GM12878 (cell line): ENCODE measurements at regions not wholly inside any gene's neighbourhood (a gene's known extent, or its start where the extent isn't known, plus 50 kb on each side); places are given as distances from the start of the nearest gene placed in this dataset.

ENCODE experiments used
- ATAC-seq: fragments of 200-7000 bp; cut with Tn5 transposase; 3 replicates; pipeline ENCODE4 v1.9.1; 2020; ENCODE audit warnings: mild to moderate bottlenecking, moderate library complexity
- BruUV-seq: library from RNA; stranded (reverse); fragments of 400-500 nt; replicated peaks from 2 replicates; lab custom pipeline; 2021; lab: Mats Ljungman, UMichigan
- CTCF ChIA-PET: fragments of 300-600 bp; sonication (Branson Sonifier 250); formaldehyde crosslinking; extraction: SDS; loops from one replicate; lab custom pipeline; 2021; ENCODE audit warnings: inconsistent platforms; lab: Yijun Ruan, JAX
- POLR2A ChIA-PET: fragments of 350-600 bp; formaldehyde crosslinking; extraction: SDS; loops from one replicate; lab custom pipeline; 2021; ENCODE audit warnings: inconsistent platforms; lab: Charles Lee
- RAD21 ChIA-PET: fragments of 300-600 bp; sonication (Branson Sonifier 250); formaldehyde crosslinking; loops from one replicate; lab custom pipeline; 2023; ENCODE audit warnings: antibody characterized with exemption; ENCODE audit not compliant: unreplicated experiment; lab: Charles Lee
- SMC1A ChIA-PET: fragments of 300-600 bp; sonication (Branson Sonifier 250); formaldehyde crosslinking; loops from one replicate; lab custom pipeline; 2023; ENCODE audit not compliant: unreplicated experiment, uncharacterized antibody; lab: Charles Lee
- DNase-seq: peaks from one replicate; pipeline ENCODE4 v3.0.0-alpha.2; 2011; ENCODE audit warnings: low read depth, low spot score
- FAIRE-seq: peaks from 3 replicates; lab custom pipeline; 2011; peaks lifted over from hg19 to GRCh38; lab: Jason Lieb, UNC
- H2AFZ ChIP-seq: 2 replicates; pipeline ENCODE4 v1.6.0; 2011; ENCODE audit warnings: low read depth, low read length, control low read depth; ENCODE audit not compliant: control insufficient read depth
- H3K27ac ChIP-seq: 2 replicates; pipeline ENCODE4 v1.5.1; 2011; ENCODE audit warnings: control low read depth; ENCODE audit not compliant: control insufficient read depth, insufficient read depth
- H3K27me3 ChIP-seq, 2 experiments: replicated peaks in 1 of 2; 2 replicates each; pipeline versions ENCODE4 v1.6.0 to v1.6.1; 2011; ENCODE audit warnings: low read length in 1 of 2; ENCODE audit not compliant: control insufficient read depth in 2 of 2, insufficient read depth in 2 of 2
- H3K36me3 ChIP-seq, 2 experiments: 2 replicates each; pipeline ENCODE4 v1.5.1; 2011; ENCODE audit warnings: low read length in 1 of 2; ENCODE audit not compliant: control insufficient read depth in 2 of 2, insufficient read depth in 2 of 2
- H3K4me1 ChIP-seq: 2 replicates; pipeline ENCODE4 v1.6.1; 2011; ENCODE audit warnings: mild to moderate bottlenecking, low read length, moderate library complexity, mixed read lengths; ENCODE audit not compliant: control insufficient read depth, insufficient read depth
- H3K4me2 ChIP-seq: 2 replicates; pipeline ENCODE4 v1.6.0; 2011; ENCODE audit warnings: control low read depth; ENCODE audit not compliant: control insufficient read depth, insufficient read depth
- H3K4me3 ChIP-seq: fragments of 200-600 bp; sonication (generic); 2 replicates; pipeline ENCODE4 v1.5.1; 2016
- H3K79me2 ChIP-seq: 2 replicates; pipeline ENCODE4 v1.6.0; 2011; ENCODE audit warnings: low read length; ENCODE audit not compliant: control insufficient read depth, insufficient read depth
- H3K9ac ChIP-seq: 2 replicates; pipeline ENCODE4 v1.8.0; 2011; ENCODE audit warnings: low read length, control low read depth, mixed read lengths; ENCODE audit not compliant: control insufficient read depth, insufficient read depth
- H3K9me3 ChIP-seq: replicated peaks from 3 replicates; pipeline ENCODE4 v1.5.1; 2011; ENCODE audit warnings: mild to moderate bottlenecking, low read length; ENCODE audit not compliant: control insufficient read depth, insufficient read depth
- H4K20me1 ChIP-seq: 2 replicates; pipeline ENCODE4 v1.6.0; 2011; ENCODE audit not compliant: control insufficient read depth, insufficient read depth
- MYB ChIP-seq: fragments of 150-350 bp; IDR thresholded peaks from 2 replicates; pipeline ENCODE4 v1.6.1; 2014; ENCODE audit warnings: mild to moderate bottlenecking, low read depth, low read length, borderline replicate concordance
- NFXL1 ChIP-seq: fragments of 450-650 bp; IDR thresholded peaks from 2 replicates; pipeline ENCODE4 v1.6.1; 2017; ENCODE audit warnings: antibody characterized with exemption, mild to moderate bottlenecking, borderline replicate concordance
- NRF1 ChIP-seq: conservative IDR thresholded peaks from 2 replicates; pipeline ENCODE4 v1.6.1; 2011; ENCODE audit warnings: mild to moderate bottlenecking, low read depth, low read length, improper control_type of control experiment
- POLR2AphosphoS2 ChIP-seq: IDR thresholded peaks from 2 replicates; pipeline ENCODE4 v1.6.1; 2011; ENCODE audit warnings: low read depth, mild to moderate bottlenecking, low read length, improper control_type of control experiment, moderate library complexity
- WGBS: methylation state at CpG from one replicate; pipeline ENCODE4 v1.1.6; 2016; ENCODE audit warnings: low lambda C conversion rate; ENCODE audit not compliant: insufficient replicate concordance, insufficient coverage; ENCODE audit errors: missing lambda C conversion rate; 5-methylcytosine and 5-hydroxymethylcytosine counted together
- in situ Hi-C: fragments of 300-500 bp; cut with MboI; formaldehyde crosslinking; loops from 9 replicates; pipeline ENCODE4 v1.14.3; 2018; ENCODE audit warnings: mixed read lengths
- intact Hi-C: fragments of 100-400 bp; cut with micrococcal nuclease; formaldehyde crosslinking; loops from one replicate; pipeline ENCODE4 v1.14.2; 2022; ENCODE audit not compliant: unreplicated experiment
- TF ChIP-seq, protein P1 (sequence below): IDR thresholded peaks from 2 replicates; pipeline ENCODE4 v1.6.1; 2011; ENCODE audit warnings: borderline replicate concordance, low read depth, mild to moderate bottlenecking, moderate library complexity, low read length; ENCODE audit not compliant: insufficient read depth, poor library complexity, severe bottlenecking

DNA sequence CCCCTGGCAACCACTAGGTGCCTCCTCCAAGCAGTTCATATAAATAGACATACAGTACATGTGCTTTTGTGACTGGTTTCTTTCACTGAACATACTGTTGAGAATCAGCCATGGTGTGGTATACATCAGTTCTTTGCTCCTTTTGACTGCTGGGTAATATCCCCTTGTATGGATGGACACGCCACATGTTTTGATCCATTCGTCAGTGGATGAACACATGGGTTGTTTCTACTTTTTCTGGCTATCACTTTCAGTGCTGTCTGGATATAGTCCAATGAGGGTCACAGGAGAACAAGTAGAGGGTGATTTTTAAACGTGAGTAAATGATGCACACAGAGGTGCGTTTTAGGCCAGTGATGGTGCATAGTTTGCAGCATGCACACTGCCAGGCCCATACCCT lies 183.9 kb downstream of the FOXA2 start (continued):
- TF ChIP-seq, protein P1, sequence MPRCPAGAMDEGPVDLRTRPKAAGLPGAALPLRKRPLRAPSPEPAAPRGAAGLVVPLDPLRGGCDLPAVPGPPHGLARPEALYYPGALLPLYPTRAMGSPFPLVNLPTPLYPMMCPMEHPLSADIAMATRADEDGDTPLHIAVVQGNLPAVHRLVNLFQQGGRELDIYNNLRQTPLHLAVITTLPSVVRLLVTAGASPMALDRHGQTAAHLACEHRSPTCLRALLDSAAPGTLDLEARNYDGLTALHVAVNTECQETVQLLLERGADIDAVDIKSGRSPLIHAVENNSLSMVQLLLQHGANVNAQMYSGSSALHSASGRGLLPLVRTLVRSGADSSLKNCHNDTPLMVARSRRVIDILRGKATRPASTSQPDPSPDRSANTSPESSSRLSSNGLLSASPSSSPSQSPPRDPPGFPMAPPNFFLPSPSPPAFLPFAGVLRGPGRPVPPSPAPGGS: no peak
- TF ChIP-seq POLR2AphosphoS2 (no peak), NFXL1 (no peak)

DNA sequence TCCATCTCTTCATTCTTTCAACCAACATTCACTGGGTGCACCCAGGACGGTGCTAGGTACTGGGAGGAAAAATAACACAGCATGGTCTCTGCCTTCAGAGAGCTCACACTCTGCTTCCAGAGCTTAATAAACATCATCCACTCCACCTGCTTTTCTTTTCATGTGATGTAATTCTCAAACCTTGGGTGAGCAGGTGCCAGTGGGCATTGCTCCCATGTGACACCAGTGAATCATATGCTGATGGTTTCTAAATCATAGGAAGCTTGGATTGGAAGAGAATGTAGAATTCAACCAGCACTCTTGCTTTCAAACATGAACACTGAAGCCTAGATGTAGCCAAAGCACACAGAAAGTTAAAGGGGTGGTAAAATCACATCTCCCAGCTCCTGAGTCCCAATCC lies 189.8 kb downstream of the FOXA2 start:
- no TSS peak for BruUV-seq
- ChIA-PET POLR2A (no interaction called here), SMC1A (no interaction called here), CTCF (no interaction called here), RAD21 (no interaction called here)
- in situ Hi-C loops: no loop called here
- no peak for FAIRE-seq
- Histone ChIP-seq H3K79me2 (no peaks in the 10 kb centered on the region), H2AFZ (no peak overlapping the region), H3K27me3 (no peaks in the 10 kb centered on the region; a peak in 1 of 4 replicates), H4K20me1 (no peaks in the 10 kb centered on the region), H3K36me3 (no peaks in the 10 kb centered on the region), H3K9me3 (no peaks in the 10 kb centered on the region), H3K27ac (no peak overlapping the region), H3K9ac (no peak overlapping the region), H3K4me2 (no peak overlapping the region), H3K4me3 (no peak overlapping the region), H3K4me1 (no peaks in the 10 kb centered on the region)
- no peak for ATAC-seq
- no peak for DNase-seq
- intact Hi-C loops: no loop called here
- WGBS: 0% methylated on average over 1 of the region's 1 CpG
- TF ChIP-seq NRF1 (no peak), MYB (no peak)
